Fibroblast of peridontal ligament (primary cell): ENCODE measurements at regions not wholly inside any gene's neighbourhood (a gene's known extent, or its start where the extent isn't known, plus 50 kb on each side); places are given as distances from the start of the nearest gene placed in this dataset.

Experiments used
- DNase-seq: peaks from one replicate; pipeline ENCODE4 v3.0.0-alpha.2; 2010; ENCODE audit errors: extremely low read depth

DNA sequence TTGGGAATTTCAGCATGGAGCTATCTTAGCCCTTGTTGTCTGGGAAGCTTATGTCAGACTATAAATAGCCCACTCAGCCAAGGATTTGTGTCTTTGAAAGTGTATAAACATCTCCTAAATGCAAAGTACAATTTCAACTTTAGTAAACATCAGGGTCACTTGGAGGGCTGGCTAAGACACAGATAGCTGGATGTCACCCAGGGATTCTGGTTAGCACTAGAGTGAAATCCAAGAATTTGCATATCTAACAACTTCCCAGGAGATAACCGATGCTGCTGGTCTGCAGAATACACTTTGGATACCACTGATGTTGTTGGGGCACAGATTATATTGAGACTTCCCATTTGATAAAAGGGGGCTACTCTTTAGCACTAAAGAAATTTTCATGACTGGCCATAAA, 130.9 kb downstream of the PAX1 start:
- no peak for DNase-seq

DNA sequence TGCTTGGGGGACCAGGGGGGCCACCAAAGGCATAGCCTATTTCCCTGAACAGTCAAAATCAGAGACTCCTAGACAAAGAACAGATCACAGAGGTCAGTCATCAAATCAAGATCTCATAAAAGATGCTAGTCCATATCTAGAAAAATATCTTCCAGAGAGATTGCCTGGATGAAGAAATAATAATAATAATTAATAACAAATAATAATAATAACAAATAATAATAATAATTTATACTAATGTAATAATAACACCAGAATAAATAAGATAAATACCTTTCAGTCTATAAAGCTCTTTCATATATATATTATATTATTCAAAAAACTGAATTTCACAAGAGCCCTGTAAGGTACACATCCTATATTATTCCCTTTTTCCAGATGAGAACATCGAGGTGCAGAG, 129.6 kb downstream of the PAX1 start:
- DNase-seq, result no peak

DNA sequence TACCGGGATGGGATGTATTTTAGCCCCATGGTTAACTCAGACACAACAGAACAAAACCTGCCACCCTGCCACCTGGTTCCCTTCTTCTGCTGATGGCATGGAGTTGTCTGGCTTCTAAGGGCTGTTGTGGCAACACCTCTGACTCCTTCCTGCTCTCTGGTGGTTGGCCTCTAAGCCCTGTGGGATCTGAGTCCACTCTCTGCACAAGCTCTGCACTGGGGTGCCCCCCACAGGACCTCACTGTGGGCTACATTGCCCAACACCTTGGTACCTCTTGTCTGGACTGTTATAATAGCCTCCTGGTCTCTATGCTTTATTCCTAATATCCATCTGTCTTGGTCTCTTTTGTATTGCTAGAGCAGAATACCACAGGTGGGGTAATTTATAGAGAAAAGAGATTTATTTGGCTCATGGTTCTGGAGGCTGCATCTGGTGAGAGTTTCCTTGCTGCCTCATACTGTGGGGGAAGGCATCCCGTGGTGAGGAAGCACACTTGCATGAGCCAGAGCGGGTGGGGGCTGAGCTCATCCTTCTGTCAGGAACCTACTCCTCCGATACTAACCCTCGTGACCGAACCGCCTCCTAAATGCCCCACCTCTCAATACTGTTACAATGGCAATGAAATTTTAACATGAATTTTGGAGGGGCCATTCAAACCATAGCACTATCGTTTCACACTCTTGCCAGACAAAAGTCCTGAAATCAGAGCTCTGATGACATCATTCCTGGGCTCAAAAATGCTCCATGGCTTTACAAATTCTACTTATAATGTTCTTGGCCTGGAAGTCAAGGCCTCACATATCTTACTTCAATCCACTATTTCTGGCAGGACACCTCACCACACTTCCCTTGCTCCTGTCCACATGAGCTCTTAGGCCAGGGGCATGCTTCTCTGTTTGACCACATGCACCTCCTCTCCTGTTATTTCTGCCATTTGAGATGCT, 127.2 kb downstream of the PAX1 start:
- no peak for DNase-seq

DNA sequence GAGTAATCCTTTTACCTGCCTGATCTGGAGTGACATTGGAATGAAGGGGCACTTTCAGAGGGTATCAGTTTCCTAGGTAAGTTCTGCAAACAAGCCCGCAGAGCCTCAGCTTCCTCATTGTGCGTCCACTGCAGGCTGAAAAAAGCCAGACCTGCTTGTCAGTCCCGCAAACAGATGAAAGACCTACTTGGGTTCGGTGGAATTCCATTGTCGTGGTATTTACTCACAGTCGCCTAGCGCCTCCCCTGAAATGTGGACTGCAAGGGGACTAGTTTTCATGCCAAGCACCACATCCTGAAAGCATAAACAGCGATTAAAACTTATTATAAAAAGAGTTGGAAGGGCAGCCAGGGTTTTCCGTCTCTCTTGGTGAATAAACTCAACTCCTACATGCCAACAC, 121.5 kb downstream of the PAX1 start:
- DNase-seq, result no peak

GRCh38 chr20:21821358-21821757, 115.9 kb downstream of the PAX1 start:
- DNase-seq, result no peak

- no peak for DNase-seq
Measured at GRCh38 chr20:21820688-21821087, 115.2 kb downstream of the PAX1 start.

- no peak for DNase-seq
Measured at GRCh38 chr20:21820045-21820444, 114.6 kb downstream of the PAX1 start.

DNA sequence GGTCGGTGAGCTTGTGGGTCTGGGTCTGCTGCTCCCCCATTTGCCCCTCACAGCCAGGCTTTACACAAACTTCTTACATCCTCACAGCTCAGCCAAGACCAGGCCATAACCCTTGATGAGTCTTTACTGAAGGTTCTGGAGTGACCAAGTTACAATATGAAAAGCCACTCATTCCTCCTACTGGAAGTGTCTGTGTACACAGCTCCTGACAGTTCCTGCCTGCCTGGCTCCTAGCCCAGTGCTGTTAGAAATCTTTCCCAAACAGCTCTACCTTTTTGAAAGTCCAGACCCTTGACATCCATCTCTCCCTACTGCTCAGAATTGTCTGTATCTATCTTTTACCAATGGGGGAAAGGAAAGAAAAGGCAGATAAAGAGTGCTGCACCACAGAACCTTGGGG, 106.9 kb downstream of the PAX1 start:
- DNase-seq, result no peak

DNA sequence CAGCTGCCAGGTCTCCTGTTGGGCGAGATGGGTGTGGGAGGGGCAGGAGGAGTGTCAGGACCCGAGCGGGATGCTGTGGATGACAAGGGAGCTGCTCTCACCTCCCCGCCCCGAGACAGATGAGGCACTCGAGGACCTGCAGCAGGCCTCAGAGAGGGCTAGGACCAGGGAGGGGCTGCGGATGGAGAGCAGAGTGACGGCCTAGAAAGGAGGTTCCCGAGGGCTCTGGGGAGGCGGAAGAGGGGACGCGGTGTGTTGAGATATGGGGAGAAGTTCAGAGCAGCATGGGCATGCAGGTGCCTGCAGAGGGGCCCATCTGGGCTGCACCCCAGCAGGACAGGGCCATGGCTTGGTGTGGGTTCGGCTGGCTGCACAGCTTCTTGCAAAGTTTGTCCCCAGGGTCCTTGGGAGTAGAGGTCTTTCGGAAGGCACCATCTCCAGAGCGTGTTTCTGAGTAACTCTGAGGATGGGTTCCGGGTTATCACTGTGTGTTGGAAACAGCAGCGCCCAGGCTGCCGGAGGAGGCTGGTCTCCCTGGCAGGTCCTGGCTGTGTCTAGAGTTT, 104.6 kb downstream of the PAX1 start:
- DNase-seq, result no peak

DNA sequence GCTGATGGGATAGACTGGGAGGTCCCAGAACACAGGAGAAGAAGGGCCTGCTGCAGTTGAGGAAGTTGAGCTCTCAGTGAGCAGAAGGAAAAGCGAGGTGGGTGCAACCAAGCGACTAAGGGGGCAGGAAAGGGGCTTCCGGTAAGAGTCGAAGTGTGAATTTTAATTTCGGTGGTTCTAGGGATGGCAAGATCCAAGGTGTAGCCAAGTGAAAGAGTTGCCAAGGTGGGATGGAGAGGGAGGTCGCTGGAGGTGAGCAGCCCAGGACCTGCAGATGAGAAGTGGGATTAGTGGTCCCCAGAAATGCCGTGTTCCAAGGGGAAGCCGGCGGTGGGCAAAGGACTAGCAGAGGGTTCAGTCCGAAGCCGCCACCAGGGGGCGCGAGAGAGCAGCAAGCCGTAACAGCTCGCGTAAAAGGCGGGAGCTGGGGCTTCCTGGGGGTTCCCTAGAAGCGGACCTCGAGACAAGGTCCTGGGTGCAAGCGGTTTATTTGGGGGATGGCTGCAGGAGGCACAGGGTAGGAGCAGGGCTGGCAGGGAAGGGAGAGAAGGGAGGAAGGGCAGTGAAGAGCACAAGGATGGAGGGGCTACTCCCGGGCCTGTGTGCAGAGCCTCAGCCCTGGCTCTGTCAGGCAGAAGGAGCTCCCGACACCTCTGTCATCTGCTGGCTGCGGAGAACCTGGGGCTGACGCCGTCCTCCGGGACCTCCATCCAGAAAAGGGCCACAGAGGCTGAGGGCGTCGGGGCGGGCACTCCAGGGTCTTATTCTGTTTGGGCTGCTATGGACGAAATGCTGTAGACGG, 103.6 kb downstream of the PAX1 start:
- no peak for DNase-seq

- DNase-seq, result no peak
Measured at GRCh38 chr20:21808139-21808538, 102.7 kb downstream of the PAX1 start.

DNA sequence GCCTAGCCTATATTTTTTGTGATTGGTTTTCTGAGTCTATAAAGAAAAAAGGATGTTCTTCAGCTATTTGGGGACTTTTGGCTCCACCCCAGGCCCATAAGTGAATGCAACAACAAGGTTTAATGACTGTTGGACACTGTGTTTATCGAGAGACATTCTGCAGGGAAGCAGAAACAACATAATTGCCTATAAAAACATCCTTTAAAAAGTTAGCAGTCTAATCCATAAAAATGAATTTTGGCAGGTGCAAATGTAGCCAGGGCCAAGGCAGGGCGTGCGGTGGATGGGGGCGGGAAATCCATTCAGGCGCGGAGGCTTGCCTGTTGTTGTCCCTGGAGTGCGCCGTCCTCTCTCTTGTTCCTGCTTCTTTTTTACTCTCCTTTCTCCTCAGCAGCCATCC, 99.3 kb downstream of the PAX1 start:
- no peak for DNase-seq

- no peak for DNase-seq
Measured at GRCh38 chr20:21801193-21801592, 95.7 kb downstream of the PAX1 start.

- no peak for DNase-seq
Measured at GRCh38 chr20:21798384-21798783, 92.9 kb downstream of the PAX1 start.

GRCh38 chr20:21796059-21796458, 90.6 kb downstream of the PAX1 start:
- no peak for DNase-seq

- DNase-seq, result no peak
Measured at GRCh38 chr20:21788082-21788481, 82.6 kb downstream of the PAX1 start.

GRCh38 chr20:21781446-21782075, 76.1 kb downstream of the PAX1 start:
- no peak for DNase-seq

GRCh38 chr20:21780528-21780927, 75.1 kb downstream of the PAX1 start:
- DNase-seq, result no peak
